ENCODE measurements at regions not wholly inside any gene's neighbourhood (a gene's known extent, or its start where the extent isn't known, plus 50 kb on each side); places are given as distances from the start of the nearest gene placed in this dataset.

DNA sequence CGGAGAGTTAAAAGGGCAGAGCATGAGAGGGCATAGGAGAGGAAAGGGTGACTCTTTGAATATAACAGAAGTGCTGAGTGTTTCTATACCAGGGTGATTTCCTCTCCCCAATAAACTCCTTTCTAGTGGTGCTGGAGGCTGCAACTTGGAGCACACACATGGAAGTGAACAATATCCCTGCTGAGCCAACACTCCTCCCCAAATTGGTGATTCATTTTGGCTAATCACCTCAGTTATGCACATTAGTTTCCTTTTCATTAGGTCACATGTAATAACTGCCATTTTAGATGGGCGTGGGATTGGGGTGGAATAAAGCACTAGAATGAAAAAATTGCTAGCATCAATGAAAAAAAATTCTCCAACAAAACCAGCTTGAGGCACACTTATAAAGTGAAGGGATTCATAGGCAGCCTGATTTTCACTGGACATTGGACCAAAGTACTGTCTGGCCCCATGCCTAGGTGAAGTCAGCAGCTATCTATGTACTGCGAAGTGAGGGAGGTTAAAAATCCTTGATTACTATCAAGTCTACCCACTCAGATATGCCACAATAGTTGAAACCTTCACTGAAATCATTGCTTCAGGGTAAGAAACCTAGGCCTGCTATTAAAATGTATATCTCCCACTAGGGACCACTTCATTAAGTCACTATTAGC lies 174.0 kb downstream of the GLUD2 start:
- TF ChIP-seq, protein P1, sequence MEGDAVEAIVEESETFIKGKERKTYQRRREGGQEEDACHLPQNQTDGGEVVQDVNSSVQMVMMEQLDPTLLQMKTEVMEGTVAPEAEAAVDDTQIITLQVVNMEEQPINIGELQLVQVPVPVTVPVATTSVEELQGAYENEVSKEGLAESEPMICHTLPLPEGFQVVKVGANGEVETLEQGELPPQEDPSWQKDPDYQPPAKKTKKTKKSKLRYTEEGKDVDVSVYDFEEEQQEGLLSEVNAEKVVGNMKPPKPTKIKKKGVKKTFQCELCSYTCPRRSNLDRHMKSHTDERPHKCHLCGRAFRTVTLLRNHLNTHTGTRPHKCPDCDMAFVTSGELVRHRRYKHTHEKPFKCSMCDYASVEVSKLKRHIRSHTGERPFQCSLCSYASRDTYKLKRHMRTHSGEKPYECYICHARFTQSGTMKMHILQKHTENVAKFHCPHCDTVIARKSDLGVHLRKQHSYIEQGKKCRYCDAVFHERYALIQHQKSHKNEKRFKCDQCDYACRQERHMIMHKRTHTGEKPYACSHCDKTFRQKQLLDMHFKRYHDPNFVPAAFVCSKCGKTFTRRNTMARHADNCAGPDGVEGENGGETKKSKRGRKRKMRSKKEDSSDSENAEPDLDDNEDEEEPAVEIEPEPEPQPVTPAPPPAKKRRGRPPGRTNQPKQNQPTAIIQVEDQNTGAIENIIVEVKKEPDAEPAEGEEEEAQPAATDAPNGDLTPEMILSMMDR (IDR thresholded peaks at IDR 0.05; ENCODE audit: low read depth, low read length, poor library complexity, severe bottlenecking) = no peak
- TF ChIP-seq EZH2phosphoT487 (IDR thresholded peaks at IDR 0.05; ENCODE audit: borderline replicate concordance, low read length) = no peak
